ENCODE measurements at regions not wholly inside any gene's neighbourhood (a gene's known extent, or its start where the extent isn't known, plus 50 kb on each side); places are given as distances from the start of the nearest gene placed in this dataset.

DNA sequence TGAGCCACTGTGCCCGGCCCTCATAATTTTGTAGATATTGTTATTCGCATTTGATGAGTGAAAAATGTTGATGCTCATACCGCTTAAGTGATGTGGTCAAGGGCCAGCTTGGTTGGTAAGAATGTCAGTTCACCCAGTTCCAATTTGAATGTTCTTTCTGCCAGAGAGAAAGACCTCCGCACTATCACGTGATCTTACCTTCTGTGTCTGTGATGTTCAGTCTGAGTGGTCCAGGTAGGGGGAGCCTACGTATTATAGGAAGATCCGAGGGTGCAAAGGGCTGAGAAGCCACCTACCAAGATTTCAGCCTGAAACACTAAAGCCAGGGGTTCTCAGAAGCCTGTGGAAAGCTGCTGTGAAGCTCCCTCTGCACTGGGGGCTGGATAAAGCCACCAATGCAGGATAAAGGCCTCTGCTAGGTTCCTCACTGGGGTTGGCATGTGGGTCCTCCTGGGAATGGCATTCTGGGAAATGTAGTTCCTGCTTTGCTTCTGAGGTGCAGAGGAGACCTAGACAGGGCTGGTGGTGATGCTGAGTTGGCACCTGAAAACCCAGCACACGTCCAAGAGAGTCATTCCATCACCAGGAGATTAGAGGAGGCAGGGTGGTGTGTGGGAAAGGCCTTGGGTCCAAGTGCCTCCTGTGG lies 64.7 kb upstream of the AOAH start:
- Histone ChIP-seq H3K9me3 (ENCODE audit: insufficient read depth, low read length, severe bottlenecking) (no peaks in the 10 kb centered on the region), H3K79me2 (ENCODE audit: insufficient read depth, low read length) (no peaks in the 10 kb centered on the region), H3K4me2 (ENCODE audit: insufficient read depth, low read length) (no peak overlapping the region), H2AFZ (ENCODE audit: low read depth, low read length) (0 out of 2 replicates have a peak overlapping the region, but pooled peaks have one; percentile 36), H4K20me1 (ENCODE audit: insufficient read depth, low read length) (no peaks in the 10 kb centered on the region), H3K9ac (ENCODE audit: low read depth, low read length) (no peak overlapping the region), H3K4me3 (ENCODE audit: low read depth in 1 of 2, low read length in 2 of 2) (no peak overlapping the region), H3K27ac (ENCODE audit: low read length) (peak overlapping the region; percentile 27), H3K36me3 (ENCODE audit: insufficient read depth, low read length) (no peaks in the 10 kb centered on the region), H3K27me3 (ENCODE audit: insufficient read depth, low read length, poor library complexity) (no peaks in the 10 kb centered on the region), H3K4me1 (ENCODE audit: insufficient read depth, low read length) (peaks cover 45% of the 10 kb centered on the region)
- no peak for DNase-seq
- TF ChIP-seq, protein P1, sequence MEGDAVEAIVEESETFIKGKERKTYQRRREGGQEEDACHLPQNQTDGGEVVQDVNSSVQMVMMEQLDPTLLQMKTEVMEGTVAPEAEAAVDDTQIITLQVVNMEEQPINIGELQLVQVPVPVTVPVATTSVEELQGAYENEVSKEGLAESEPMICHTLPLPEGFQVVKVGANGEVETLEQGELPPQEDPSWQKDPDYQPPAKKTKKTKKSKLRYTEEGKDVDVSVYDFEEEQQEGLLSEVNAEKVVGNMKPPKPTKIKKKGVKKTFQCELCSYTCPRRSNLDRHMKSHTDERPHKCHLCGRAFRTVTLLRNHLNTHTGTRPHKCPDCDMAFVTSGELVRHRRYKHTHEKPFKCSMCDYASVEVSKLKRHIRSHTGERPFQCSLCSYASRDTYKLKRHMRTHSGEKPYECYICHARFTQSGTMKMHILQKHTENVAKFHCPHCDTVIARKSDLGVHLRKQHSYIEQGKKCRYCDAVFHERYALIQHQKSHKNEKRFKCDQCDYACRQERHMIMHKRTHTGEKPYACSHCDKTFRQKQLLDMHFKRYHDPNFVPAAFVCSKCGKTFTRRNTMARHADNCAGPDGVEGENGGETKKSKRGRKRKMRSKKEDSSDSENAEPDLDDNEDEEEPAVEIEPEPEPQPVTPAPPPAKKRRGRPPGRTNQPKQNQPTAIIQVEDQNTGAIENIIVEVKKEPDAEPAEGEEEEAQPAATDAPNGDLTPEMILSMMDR (IDR thresholded peaks at IDR 0.05; ENCODE audit: borderline replicate concordance, extremely low read depth, low read length, poor library complexity, severe bottlenecking): no peak
- no peak for TF ChIP-seq EZH2 (IDR thresholded peaks at IDR 0.05; ENCODE audit: borderline replicate concordance, low read depth, low read length, severe bottlenecking)
- no peak for ATAC-seq (ENCODE audit: insufficient read depth, low read depth)

DNA sequence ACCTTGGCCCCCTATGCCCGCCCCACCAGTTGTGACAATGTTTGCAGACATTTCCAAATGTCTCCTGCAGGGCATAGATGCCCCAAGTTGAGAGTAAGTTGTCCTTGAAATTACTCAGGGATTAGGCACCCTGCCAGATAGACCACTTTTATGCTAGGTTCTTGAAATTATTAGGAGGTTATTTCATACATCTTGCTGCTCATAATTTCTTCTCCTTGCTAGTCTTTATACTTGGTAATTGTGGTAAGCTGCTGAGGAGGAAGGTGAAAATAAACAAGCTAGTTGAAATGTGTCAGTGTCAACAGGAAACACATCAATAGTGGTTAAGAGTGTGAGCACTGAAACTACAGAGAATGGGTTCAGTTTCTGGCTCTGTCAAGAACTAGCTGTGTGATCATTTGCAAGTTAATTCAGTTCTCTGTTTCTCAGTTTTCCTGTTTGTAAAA lies 63.7 kb upstream of the AOAH start:
- no peak for DNase-seq
- no peaks in the 10 kb centered on the region for H3K27me3 ChIP-seq (ENCODE audit: insufficient read depth, low read length, poor library complexity)
- no peak overlapping the region for H3K4me2 ChIP-seq (ENCODE audit: insufficient read depth, low read length)
- no peaks in the 10 kb centered on the region for H3K79me2 ChIP-seq (ENCODE audit: insufficient read depth, low read length)
- no peaks in the 10 kb centered on the region for H4K20me1 ChIP-seq (ENCODE audit: insufficient read depth, low read length)
- no peak overlapping the region for H2AFZ ChIP-seq (ENCODE audit: low read depth, low read length)
- peak overlapping the region; percentile 27; the same call in 1 of the 2 replicates for H3K27ac ChIP-seq (ENCODE audit: low read length)
- no peaks in the 10 kb centered on the region for H3K36me3 ChIP-seq (ENCODE audit: insufficient read depth, low read length)
- TF ChIP-seq, protein P1 (IDR thresholded peaks at IDR 0.05; ENCODE audit: borderline replicate concordance, extremely low read depth, low read length, poor library complexity, severe bottlenecking): no peak
- no peak for TF ChIP-seq EZH2 (IDR thresholded peaks at IDR 0.05; ENCODE audit: borderline replicate concordance, low read depth, low read length, severe bottlenecking)
- no peak overlapping the region for H3K4me3 ChIP-seq (ENCODE audit: low read depth in 1 of 2, low read length in 2 of 2)
- H3K9ac ChIP-seq (ENCODE audit: low read depth, low read length): no peak overlapping the region
- no peak for ATAC-seq (ENCODE audit: insufficient read depth, low read depth)
- H3K4me1 ChIP-seq (ENCODE audit: insufficient read depth, low read length): peaks cover 46% of the 10 kb centered on the region
- H3K9me3 ChIP-seq (ENCODE audit: insufficient read depth, low read length, severe bottlenecking): no peaks in the 10 kb centered on the region

DNA sequence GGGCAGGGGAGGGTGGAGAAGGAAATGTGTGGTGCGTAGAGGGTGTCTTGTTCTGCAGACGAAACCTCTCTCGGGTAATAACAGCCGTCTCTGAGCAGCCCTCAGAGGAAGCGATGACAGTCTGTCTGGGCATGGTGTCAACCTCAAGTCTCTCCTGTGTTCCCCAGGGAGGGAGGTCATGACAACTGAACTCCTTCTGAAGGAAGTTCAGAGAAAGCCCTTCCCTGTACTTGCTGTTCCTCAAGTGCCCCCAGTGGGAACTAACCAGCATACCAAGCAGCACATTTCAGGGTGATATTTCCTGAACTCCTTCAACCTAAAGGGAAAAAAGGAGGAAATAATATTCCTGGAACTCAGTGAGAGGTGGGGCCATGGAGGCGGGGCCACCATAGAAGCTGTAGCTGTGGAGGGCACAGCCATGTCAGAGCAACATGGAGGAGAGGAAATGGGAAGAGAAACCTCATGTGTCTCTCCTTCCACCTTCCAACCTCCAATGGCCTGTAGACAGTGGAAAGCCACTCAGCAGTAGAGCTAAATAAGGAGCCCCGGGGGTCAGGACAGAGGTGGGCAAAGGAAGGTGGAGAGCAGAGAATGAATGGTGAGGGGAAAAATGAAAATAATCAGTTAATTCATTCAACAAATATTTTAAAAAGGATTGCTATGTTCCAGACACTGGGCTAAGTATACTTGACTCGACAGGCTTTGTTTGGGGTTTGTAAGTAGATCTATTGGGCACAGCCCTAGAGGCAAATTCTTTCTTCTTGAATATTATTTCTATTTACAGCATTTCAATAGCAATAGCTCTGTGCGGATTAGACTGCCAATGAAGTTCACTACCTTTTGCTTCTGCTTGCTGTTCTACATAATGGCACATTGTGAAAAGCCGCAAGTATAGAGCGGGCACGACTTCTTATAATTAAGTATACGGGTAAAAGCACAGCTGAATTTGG lies 61.0 kb upstream of the AOAH start:
- DNase-seq (peak; percentile 90), ATAC-seq (ENCODE audit: insufficient read depth, low read depth) (peak; percentile 99)
- no peaks in the 10 kb centered on the region for H3K9me3 ChIP-seq (ENCODE audit: insufficient read depth, low read length, severe bottlenecking)
- peak overlapping the region; percentile 74 for H2AFZ ChIP-seq (ENCODE audit: low read depth, low read length)
- no peak for TF ChIP-seq EZH2 (IDR thresholded peaks at IDR 0.05; ENCODE audit: borderline replicate concordance, low read depth, low read length, severe bottlenecking)
- TF ChIP-seq, protein P1 (IDR thresholded peaks at IDR 0.05; ENCODE audit: borderline replicate concordance, extremely low read depth, low read length, poor library complexity, severe bottlenecking): peak; percentile 66
- peaks cover 46% of the 10 kb centered on the region for H3K4me1 ChIP-seq (ENCODE audit: insufficient read depth, low read length)
- peak overlapping the region; percentile 88 for H3K27ac ChIP-seq (ENCODE audit: low read length)
- H3K36me3 ChIP-seq (ENCODE audit: insufficient read depth, low read length): no peaks in the 10 kb centered on the region
- H4K20me1 ChIP-seq (ENCODE audit: insufficient read depth, low read length): no peaks in the 10 kb centered on the region
- H3K27me3 ChIP-seq (ENCODE audit: insufficient read depth, low read length, poor library complexity): no peaks in the 10 kb centered on the region
- peak overlapping the region; percentile 34; the same call in 1 of the 2 replicates for H3K9ac ChIP-seq (ENCODE audit: low read depth, low read length)
- H3K79me2 ChIP-seq (ENCODE audit: insufficient read depth, low read length): no peaks in the 10 kb centered on the region
- peak overlapping the region in 1 of 2 experiments; percentile 26; a peak in 2 of 4 replicates for H3K4me3 ChIP-seq (ENCODE audit: low read depth in 1 of 2, low read length in 2 of 2)
- H3K4me2 ChIP-seq (ENCODE audit: insufficient read depth, low read length): peak overlapping the region; percentile 50

Measured in DND-41 (cell line).